CD4-positive, alpha-beta T cell treated with Interferon gamma for 1 hour (primary cell): ENCODE measurements at regions not wholly inside any gene's neighbourhood (a gene's known extent, or its start where the extent isn't known, plus 50 kb on each side); places are given as distances from the start of the nearest gene placed in this dataset.

Source experiments
- DNase-seq: peaks from one replicate; pipeline ENCODE4 v3.0.0-alpha.2; 2020

- no peak for DNase-seq
Observed at GRCh38 chr14:104375551-104376201, 203.9 kb upstream of the C14orf180 start.

- no peak for DNase-seq
Observed at GRCh38 chr14:104376202-104377140, 203.1 kb upstream of the C14orf180 start.

- DNase-seq: no peak
Observed at GRCh38 chr14:104377256-104377655, 202.3 kb upstream of the C14orf180 start.

DNA sequence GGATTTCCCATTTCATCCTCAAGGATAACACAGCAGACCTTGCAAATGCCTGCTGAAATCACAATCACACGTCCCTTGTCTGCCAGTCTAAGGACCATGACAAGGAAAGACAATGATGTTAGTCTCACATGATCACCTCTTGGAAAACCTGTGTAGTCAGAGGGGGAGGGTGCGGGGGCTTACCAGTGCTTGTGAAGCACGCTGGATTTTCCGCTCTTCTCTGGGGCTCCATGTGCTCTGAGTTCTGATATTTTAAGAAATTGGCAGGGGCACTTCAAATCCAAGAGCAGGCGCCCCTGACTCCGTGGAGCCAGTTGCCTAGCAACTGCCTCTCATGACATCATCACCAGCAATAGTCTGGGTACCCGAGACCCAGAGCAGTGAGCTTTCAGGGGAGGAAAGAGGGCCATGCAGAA lies 200.9 kb upstream of the C14orf180 start:
- no peak for DNase-seq

- no peak for DNase-seq
Observed at GRCh38 chr14:104382361-104383087, 197.0 kb upstream of the C14orf180 start.

- no peak for DNase-seq
Observed at GRCh38 chr14:104383088-104383995, 196.2 kb upstream of the C14orf180 start.

DNA sequence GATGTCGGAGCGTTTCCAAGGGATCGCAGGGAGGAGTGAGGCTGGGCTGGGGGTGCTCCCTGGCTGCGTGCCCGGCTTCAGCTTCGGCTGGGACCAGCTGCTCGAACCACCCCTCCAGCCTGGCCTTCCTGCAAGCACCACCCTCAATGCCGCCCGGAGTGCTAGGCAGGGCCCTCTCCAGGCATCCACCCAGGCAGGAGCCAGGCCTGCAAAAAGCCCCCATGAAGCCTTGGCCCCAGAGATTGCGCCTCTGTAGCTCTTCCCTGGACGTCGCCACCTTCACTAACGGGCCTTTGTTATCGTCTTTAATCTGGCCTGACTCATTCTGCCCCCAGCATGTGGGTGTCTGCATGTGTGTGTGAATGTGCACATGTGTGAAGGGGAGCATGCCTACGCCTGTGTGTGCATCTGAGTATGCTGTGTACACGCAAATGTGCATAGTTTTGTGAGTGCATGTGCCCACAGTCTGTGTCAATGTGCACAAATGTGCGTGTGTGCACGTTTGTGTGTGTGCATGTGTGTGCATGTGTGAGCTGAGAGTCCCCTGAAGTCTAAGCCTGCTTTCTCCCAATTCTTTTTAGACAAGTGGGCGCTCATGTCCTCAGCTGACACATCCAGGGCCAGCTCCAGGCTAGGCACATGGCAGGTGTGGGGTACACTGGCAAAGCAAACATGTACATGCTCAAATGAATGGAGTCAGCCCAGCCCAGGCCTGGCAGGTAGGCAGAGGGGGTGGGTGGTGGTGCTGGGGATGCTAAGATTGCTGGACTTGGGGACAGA lies 195.4 kb upstream of the C14orf180 start:
- no peak for DNase-seq

DNA sequence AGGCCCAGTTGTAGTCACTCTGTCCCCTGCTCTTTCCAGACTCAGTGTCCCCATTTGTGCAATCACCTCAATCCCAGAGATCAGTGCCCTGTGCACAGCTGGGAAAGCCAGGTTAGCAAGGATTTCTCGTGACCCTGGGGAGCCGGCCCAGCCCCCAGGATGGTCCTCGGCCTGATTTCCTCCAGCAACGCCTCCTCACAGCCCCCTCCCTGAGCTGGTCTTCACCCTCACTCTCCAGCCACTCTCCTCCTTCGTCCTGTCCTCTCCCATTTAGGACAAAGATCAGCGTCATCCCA lies 194.8 kb upstream of the C14orf180 start:
- DNase-seq: no peak

DNA sequence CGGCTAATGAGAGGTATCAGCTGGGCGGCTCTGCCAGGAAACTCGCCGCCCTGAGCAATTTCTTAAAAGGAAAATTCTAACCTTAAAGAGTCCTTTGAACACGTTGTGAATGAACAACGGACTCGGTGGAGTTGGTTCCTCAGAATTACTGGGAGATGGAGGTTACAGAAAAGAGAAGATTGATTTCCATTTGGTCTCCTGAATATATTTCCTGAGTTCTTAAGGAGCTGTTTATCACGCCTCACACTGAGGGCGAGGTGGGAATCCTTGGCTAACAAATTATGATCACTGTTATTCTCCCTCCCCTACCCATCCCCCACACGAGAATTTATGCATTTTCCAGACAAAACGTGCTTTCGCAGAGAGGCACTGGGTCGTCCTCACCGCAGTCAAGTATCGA lies 194.5 kb upstream of the C14orf180 start:
- DNase-seq: no peak

GRCh38 chr14:104385531-104386101 lies 193.9 kb upstream of the C14orf180 start:
- DNase-seq: no peak

DNA sequence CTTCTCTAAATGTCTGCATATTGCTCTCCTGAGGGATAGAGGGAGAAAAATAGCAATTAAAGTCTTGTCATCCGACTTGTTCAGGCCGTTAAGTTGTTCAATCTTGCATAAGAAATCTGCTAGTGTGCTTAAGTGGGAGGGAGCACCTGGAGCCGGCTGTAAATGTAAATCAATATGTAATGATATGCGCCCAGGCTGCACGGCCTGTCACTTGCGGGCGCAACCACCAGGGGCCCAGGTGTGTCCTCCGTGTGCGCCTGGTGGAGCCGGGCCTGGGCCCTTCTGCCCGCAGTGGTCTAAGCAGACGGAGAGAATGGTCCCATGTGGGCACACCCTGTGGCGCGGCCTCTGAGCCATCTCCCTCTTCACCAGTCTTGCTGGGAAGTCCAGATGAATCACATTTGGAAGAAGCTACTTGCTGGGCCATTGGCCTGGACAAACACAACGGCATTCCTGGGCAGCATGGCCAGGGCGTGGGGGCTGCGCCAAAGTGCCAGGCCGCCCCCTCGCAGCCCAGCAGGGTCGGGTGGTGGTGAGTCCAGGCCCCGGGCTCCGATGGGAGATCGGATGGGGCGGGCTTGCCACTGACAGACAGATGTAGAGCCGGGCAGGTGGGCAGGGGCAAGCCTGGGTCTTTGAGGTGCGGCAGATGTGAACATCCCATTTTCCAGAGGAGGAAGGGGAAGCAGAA lies 193.3 kb upstream of the C14orf180 start:
- no peak for DNase-seq

GRCh38 chr14:104387022-104388010 lies 192.2 kb upstream of the C14orf180 start:
- no peak for DNase-seq

DNA sequence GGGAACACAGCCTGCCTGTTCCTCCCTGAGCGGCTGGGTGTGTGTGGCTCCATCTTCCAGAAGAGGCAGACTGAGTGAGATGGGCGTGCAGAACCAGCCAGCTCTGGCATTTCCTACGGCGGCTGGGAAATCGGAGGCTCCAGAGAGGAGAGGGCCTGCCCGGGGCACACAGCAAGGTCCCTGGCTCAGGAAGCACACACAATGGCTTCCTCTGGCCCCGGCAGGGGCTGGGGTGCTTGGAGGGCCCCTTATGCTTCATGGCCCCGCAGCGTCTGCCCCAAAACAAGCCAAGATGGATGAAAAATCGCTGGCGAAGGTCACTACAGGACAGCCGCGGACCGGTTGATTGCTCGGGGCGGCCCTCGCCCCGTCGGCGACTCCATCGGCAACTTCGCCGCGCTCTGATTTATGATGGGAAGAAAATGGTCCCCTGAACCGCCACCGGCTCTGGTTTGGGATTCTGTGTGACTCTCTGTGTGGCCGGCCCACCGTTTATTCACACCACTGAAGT lies 191.5 kb upstream of the C14orf180 start:
- DNase-seq: no peak

- no peak for DNase-seq
Observed at GRCh38 chr14:104388541-104389325, 190.8 kb upstream of the C14orf180 start.

DNA sequence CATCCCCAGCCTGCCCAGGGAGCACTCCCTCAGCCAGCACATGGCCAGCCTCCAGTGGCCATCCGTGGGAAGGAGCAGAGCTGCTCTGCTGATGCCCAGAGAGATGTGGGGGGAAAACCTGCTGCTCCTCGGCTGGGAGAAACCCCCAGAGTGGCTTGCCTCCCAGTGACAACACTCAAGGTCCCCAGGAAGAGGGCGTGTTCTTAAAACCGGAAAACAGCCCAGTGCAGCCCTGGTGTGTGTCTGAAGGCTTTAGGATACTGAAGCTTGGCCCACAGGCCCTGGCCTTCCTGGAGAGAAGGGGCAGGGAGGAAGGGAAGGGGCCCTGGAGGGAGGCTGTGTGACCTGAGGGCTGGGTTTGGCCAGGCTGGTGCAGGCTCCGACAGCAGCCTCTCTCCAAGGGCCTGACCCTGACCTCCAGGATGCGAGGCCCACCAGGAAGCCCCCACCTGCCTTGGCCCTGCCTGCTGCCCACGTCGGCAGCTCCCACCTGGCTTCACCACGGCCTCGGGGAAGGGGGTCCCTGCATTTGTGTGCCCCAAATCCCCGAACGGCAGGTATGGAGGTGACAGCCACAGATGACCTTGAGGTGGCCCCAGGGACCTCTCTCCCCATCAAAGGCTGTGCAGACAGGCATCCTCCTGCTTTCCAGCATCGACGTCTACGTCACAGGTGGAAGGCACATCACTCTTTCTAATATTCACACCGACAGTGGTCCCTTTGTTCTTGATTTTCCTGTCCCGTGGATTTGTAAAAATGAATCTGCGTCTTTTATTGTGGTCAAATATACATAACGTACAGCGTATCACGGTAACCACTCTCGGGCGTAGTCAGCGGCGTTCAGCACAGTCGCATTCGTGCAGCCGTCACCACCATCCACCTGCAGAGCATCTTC lies 190.0 kb upstream of the C14orf180 start:
- peak; percentile 43 for DNase-seq

- DNase-seq: no peak
Observed at GRCh38 chr14:104390221-104390931, 189.2 kb upstream of the C14orf180 start.
